ENCODE measurements at regions not wholly inside any gene's neighbourhood (a gene's known extent, or its start where the extent isn't known, plus 50 kb on each side); places are given as distances from the start of the nearest gene placed in this dataset.

DNA sequence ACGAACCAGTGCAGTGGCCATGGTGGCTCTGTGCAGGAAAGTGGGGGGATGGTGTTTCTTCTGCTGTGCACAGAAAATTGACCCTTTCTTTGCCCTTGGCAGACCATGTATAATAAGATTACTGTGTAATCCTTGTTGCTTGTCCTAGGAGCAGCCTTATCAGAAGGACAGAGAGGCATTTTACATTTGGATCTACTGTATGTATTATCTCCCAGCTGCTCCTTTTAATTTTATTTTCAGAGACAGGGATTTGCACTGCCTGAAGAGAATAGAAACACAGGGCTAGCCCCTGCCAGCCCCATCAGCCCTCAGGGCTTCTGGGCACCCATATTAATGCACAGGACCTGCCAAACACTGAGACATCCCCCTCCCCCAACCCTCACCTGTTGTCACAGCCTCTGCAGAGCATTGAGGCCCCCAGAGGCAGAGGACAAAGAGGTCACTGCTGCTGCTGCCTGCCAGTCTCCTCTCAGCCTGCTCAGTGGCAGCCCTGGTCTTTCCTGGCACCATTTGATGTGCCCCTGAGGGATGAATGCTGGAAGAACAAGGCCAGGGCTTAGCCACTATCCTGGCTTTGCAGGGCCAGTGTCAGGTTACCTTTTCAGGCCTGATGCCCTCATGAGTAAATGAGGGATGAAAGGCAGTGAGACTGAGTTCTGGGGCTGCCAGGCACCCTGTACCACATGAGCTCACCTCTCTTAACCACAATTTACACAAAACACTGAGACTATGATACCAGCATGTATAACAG lies 533.4 kb downstream of the NTRK3 start:
- intact Hi-C loops (cut with DNase I), result no loop called here
- TF ChIP-seq, protein P1, sequence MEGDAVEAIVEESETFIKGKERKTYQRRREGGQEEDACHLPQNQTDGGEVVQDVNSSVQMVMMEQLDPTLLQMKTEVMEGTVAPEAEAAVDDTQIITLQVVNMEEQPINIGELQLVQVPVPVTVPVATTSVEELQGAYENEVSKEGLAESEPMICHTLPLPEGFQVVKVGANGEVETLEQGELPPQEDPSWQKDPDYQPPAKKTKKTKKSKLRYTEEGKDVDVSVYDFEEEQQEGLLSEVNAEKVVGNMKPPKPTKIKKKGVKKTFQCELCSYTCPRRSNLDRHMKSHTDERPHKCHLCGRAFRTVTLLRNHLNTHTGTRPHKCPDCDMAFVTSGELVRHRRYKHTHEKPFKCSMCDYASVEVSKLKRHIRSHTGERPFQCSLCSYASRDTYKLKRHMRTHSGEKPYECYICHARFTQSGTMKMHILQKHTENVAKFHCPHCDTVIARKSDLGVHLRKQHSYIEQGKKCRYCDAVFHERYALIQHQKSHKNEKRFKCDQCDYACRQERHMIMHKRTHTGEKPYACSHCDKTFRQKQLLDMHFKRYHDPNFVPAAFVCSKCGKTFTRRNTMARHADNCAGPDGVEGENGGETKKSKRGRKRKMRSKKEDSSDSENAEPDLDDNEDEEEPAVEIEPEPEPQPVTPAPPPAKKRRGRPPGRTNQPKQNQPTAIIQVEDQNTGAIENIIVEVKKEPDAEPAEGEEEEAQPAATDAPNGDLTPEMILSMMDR (IDR thresholded peaks at IDR 0.05), result no peak
- Histone ChIP-seq H3K4me3 (no peak overlapping the region), H3K9me3 (no peaks in the 10 kb centered on the region), H3K4me1 (no peaks in the 10 kb centered on the region), H3K27ac (no peak overlapping the region), H3K36me3 (no peaks in the 10 kb centered on the region), H3K27me3 (no peaks in the 10 kb centered on the region)
- ATAC-seq (no peak), DNase-seq (no peak)

DNA sequence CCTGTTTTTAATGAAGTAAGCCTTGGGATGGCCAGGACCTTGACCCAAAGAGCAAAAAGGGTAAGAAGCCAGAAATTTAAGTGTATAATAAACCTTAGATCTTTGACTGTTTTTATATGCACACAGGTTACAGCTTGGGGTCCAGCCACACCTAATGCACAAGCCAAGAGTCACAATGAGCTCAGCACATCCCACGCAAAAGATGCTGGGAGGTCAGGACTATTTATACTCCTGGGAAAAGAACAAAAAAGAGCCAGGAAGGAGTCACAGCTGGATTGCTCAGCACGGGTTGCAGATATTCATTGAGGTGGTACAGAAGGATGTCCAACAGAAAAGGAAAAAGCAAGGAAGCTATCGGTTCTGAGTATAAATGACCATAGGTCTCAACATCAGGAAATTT lies 536.3 kb downstream of the NTRK3 start:
- ATAC-seq, result no peak
- Histone ChIP-seq H3K9me3 (no peaks in the 10 kb centered on the region), H3K27me3 (no peaks in the 10 kb centered on the region), H3K36me3 (no peaks in the 10 kb centered on the region), H3K4me3 (no peak overlapping the region), H3K4me1 (no peaks in the 10 kb centered on the region), H3K27ac (no peak overlapping the region)
- TF ChIP-seq, protein P1 (IDR thresholded peaks at IDR 0.05), result no peak
- intact Hi-C loops (cut with DNase I), result no loop called here
- DNase-seq, result no peak

DNA sequence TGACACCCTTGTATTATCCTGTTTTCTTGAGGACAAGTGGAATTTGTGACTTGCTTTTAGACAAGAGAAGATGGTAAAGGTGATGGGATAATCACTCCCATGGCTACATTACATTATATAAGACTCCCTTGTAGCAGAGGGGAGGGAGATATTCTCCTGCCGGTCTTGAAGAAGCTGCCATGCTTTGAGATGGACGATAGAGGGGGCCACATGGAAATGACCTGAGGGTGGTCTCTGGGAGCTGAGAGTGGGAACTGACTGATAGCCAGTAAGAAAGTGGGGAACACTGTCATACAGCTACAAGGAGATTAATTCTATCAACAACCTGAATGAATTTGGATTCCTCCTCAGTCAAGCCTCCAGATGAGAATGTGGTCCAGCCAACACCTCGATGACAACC lies 540.1 kb downstream of the NTRK3 start:
- intact Hi-C loops (cut with DNase I), result no loop called here
- H3K27ac ChIP-seq, result no peak overlapping the region
- ATAC-seq, result no peak
- TF ChIP-seq, protein P1 (IDR thresholded peaks at IDR 0.05), result no peak
- no peak overlapping the region for H3K4me3 ChIP-seq
- no peaks in the 10 kb centered on the region for H3K9me3 ChIP-seq
- H3K4me1 ChIP-seq, result no peaks in the 10 kb centered on the region
- H3K27me3 ChIP-seq, result no peaks in the 10 kb centered on the region
- DNase-seq, result no peak
- H3K36me3 ChIP-seq, result no peaks in the 10 kb centered on the region

DNA sequence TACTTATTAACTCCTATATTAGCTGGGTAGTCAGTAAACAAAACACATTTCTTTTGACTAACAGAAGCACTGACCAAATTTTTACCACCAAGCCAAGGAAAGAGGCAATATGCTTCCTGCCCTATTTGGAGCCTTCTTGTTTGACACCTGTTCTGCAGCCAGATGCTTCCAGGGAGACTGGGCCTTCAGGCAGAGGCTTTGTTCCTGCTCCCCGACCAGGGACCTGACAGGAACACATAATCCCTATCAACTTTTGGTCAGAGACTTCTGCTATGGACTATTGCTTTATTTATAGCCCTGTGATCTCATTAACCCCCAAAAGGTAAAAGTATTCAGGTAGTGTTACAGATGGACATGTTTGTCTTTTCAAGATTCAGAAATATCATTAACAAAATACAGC lies 541.3 kb downstream of the NTRK3 start:
- no peaks in the 10 kb centered on the region for H3K27me3 ChIP-seq
- no peak for DNase-seq
- no peaks in the 10 kb centered on the region for H3K4me1 ChIP-seq
- intact Hi-C loops (cut with DNase I), result no loop called here
- no peaks in the 10 kb centered on the region for H3K36me3 ChIP-seq
- ATAC-seq, result no peak
- H3K4me3 ChIP-seq, result no peak overlapping the region
- H3K27ac ChIP-seq, result no peak overlapping the region
- TF ChIP-seq, protein P1 (IDR thresholded peaks at IDR 0.05), result no peak
- no peaks in the 10 kb centered on the region for H3K9me3 ChIP-seq

DNA sequence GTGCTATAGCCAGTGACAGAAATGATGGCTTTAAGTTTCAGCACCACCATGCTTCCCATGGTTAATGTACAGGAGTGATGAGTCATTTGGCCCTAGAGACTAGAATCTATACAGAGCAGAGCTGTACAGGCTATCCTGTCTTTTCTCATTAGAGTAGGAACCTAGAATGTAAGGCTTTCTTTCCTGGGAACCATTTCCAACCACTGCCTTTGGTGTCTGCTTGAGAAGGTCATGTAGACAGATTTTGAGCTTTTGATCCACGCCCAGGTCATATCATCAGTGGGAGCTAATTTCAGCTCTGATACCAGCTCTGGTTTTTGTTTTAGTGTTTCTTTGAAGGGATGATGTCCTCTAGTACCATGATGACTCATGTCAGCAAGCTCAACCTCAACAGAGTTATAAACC lies 543.1 kb downstream of the NTRK3 start:
- TF ChIP-seq, protein P1 (IDR thresholded peaks at IDR 0.05), result no peak
- Histone ChIP-seq H3K27ac (no peak overlapping the region), H3K27me3 (no peaks in the 10 kb centered on the region), H3K9me3 (no peaks in the 10 kb centered on the region), H3K36me3 (no peaks in the 10 kb centered on the region), H3K4me3 (no peak overlapping the region), H3K4me1 (no peaks in the 10 kb centered on the region)
- DNase-seq (no peak), ATAC-seq (no peak)
- intact Hi-C loops (cut with DNase I), result no loop called here

DNA sequence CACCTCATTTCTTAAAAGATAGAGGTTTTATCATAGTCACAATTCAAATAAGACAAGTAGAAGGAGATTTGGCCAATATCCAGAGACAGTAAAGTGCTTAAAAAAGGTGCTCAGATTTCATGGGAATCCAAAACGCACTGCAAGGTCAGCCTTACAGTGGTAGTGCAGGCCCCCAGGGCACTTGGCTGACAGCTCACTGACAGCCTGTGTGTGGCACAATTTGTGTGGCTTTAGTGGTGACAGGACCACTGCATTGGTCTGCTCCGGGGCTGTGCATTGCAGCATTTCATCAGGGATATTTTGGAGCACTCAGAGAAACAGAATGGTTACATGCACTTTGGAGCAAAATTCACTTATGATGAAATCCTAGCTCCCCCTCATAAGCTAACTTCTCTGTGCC lies 544.3 kb downstream of the NTRK3 start:
- no peaks in the 10 kb centered on the region for H3K4me1 ChIP-seq
- ATAC-seq (no peak), DNase-seq (no peak)
- no peaks in the 10 kb centered on the region for H3K27me3 ChIP-seq
- H3K36me3 ChIP-seq, result no peaks in the 10 kb centered on the region
- H3K4me3 ChIP-seq, result no peak overlapping the region
- no peak overlapping the region for H3K27ac ChIP-seq
- no peaks in the 10 kb centered on the region for H3K9me3 ChIP-seq
- intact Hi-C loops (cut with DNase I), result no loop called here
- TF ChIP-seq, protein P1 (IDR thresholded peaks at IDR 0.05), result no peak
